NCI-H510A treated with DMSO at 0.1 percent for 48 hours (cell line): ENCODE measurements at regions not wholly inside any gene's neighbourhood (a gene's known extent, or its start where the extent isn't known, plus 50 kb on each side); places are given as distances from the start of the nearest gene placed in this dataset.

Experiments
- DNase-seq: peaks from one replicate; lab custom pipeline; 2025; lab: John Stamatoyannopoulos, UW

DNA sequence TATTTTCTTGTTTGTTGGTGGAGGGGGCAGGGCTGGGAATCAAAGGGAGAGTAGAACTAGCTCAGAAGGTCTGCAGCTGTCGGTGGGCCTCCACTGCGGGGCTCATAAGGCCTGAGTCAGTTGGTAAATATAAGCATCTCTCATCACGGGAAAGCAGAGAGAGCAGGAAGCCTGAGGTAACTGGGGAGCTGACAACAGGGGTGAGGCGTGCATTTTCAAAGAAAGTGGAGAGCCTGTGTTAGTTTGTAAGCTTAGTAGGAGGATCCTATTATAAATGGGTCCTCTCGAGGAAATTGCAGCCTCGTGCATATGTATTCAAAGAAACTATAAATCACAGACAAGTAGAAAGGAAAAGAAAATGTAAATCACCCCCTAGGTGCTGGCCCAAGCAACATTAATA, 221.0 kb upstream of the CDH13 start:
- DNase-seq, result no peak

DNA sequence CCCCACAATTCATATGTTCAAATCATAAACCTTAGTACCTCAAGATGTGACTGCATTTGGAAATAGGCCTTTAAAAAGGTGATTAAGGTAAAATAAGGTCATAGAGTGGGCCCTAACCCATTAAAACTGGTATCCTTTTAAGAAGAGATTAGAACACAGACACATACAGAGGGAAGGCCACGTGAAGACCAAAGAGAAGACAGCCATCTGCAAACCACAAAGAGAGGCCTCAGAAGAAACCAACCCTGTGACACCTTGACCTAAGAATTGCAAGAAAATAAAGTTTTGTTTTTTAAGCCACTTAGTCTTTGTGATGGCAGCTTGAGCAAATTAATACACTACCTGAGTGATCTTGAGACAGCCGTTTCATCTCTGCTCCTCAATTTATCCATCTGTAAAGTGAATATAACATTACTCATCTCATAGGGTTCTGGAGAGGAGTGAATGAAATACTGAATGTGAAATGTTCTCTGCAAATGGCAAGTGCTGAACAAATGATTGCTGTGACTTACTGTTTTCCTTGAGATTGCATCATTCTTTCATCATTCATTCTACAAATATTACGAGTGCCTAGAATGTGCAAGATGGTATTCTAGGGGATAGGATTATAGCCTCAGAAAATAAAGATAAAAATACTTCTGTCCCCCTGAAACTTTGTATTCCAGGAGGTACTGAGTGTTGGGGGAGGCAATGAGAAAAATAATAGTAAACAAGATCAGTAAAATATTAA, 222.0 kb upstream of the CDH13 start:
- DNase-seq, result no peak

DNA sequence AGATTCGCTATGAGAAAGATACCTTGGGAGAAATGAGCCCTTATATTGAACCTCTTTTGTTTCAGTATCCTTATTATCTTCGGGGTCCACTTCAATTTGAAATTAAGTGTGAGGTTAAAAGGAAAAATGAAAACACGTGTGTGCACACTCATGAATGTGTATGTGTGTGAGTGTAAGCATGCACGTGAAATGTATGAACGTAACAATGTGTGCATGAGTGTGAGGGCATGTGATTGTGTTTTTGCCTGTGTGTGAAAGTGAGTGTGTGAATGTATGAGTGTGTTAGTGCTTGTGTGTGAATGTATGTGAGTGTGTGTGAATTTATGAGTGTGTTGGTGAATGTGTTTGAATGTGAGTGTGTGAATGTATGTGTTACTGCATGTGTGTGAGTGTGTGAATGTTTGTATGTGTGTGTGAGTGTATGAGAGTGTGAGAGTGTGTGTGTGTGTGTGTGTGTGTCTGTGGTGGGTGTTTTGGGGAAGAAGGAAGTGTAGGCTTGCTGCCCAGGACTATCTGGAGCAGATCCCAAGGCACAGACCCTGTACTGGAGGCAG, 224.0 kb upstream of the CDH13 start:
- DNase-seq, result no peak

DNA sequence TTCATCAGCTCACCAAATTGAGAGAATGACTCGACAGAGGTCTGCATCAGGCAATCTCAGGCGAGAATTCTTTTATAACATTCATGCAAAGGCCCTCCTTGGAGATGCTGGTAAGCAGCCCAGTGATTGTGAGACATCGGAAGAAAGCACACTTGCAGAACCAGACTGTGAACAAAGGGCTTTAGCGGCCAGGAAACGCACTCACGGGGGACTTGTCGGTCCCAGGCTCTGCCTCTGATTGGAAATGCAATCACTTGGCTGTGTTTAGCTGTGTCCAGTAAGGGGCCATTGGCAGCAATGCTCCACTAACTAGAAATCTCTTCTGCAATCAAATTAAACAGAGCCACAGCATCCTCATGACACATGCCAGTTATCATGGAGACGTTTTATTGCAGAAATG, 226.7 kb upstream of the CDH13 start:
- no peak for DNase-seq

DNA sequence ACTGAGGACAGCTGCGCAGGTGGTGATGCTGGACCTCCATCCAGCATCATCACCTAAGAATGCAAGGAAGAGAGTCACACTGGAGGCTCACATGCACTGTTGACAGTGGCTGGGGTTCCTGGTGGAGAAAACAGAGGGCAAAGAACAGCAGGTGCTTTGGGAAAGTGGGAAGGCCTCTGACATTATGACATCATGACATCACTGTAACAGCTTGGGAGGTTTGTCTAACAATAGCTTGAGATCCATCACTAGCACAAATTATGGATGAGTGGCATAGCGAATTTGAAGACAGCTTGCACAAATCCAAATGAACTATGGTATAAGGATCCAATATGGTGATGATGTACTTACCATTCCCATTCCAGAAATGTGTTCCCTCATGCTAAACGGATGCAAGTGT, 226.5 kb upstream of the MPHOSPH6 start:
- DNase-seq, result peak; percentile 30

DNA sequence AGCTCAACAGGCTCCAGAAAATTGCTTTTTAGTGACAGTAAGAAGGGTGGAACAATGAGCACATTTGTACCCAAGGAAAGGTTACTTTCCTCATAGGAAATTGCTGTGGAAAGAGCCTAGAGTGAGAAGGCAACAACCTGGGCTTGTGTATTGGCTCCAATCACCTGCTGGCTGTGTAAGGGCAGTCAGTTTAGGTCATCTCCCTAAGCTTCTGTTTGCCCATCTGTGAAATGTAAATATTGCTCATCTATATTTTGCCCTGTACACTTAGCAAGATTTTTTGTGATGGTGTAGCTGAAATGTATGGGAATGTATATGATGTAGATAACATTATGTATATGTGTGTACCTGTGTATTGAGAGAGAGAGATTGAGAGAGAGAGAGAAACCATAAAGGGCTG, 225.2 kb upstream of the MPHOSPH6 start:
- DNase-seq, result peak; percentile 5

DNA sequence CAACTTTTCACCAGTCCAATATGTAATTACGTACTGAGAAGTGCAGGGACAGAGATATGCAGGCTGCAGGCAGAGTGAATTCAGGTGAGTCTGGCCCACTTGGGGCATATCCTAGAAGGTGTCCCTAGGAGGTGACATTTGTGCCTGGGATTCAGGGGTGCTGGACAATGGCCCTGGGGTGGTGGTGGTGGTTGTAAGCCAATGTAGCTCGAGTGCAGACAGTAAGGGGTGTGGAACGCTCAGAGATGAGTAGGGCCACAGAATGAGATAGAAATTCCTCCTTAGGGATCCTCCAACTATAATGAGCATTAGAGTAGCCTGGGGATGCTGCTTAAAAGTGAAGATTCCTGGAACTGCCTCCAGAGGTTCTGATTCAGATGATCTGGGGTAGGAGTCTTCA, 221.7 kb upstream of the MPHOSPH6 start:
- no peak for DNase-seq

DNA sequence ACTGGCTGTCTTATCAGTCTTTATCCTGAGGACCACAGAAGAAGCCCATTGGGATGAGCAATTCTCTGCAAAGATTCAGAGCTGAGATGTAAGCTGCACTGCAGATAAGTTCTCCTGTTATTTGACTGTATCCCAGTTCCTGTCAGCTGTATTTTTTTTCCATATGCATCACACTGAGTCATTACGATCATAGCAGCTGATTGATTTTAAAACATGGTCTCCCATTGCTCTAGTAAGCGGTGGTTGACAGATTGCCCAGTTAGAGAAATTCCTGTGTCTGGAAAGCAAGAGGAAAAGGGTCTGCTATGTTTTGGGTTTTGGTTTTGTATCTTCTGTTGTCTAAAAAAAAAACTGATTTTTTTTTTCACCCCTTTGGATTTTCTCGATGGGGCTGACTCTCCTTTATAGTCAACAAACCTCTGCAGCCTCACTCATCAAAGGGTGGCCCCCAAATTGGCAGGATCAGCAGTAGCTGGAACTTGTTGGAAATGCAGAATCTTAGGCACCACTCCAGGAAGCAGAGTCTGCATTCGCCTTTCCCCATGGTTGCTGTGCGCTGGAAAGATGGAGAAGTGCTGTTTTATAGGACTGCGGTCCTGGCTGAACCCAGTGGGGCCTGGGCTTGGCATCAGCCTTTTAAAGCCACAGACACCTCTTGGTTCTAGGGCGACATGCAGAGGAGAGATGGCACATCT, 220.1 kb upstream of the MPHOSPH6 start:
- no peak for DNase-seq

DNA sequence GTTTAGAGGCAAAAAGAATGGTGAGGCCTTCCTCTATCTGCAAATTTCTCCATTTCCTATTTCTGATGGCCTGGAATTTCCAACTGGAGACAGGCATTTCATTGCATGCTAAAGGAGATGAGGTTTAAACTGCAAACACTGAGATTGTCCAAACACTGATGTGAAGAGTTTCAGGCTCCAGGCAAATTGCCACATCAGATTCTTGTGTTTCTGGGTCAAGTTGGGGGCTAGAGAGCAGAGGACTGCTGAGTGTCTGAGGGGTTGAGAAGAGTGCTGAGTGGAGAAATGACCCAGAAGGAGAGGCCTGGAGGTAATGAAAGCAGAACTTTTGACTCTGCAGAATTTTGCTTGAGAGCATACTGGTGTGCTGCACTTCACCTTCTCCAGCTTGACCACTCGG, 216.7 kb upstream of the MPHOSPH6 start:
- no peak for DNase-seq

DNA sequence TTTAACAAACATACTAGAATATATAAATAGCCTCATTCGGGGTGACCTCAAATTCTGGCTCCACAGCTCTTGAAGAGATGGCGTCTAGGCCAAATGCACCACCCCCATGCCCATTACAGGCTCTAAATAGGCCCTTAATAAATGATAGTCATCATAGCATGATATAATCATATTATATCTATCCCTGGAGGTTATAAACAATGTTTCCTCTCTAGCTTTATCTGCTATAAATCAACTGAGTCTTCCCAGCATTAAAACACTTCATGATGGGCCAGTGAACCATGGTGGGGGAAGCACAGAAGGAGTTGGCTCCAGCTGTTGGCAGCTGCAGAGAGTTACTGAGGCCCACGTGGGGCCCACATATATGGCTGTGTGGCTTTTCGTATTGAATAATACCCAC, 214.9 kb upstream of the MPHOSPH6 start:
- DNase-seq, result no peak

DNA sequence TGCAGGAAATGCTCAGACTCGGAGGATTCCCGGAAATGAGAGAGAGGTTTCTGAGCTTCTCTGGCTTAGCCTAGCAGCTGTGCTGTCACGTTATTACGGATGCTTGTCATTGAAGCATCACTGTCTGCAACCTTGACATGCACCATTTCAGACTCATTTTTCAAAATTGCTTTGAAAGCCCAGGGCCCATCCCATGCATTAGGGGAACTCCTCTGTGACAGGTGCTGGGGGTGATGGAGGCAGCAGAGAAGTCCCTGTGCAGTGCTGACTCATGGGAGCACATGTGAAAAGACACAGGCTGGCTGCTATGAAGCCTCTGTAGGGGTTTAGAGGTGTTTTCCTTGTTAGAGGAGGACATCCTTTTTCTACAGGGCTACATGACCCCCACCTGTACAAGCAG, 214.0 kb upstream of the MPHOSPH6 start:
- DNase-seq, result no peak

DNA sequence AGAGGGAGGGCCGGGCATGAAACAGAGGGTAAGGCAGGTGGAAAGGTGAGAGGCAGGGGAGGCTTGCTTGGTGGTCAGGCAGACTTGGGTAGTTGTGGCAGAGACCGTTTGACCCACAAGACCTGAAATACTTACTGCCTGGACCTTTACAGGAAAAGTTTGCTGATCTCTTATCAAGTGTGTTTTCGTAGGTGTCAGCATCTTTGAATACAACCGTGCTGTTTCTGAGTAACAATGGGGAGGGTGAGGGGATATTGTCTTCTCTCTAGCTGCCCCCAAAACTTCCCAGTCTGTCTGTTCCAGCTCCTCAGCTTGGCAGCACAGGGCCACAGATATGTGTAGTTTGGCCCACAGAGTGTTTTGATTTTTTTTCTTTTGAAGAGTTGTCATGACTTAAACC, 212.5 kb upstream of the MPHOSPH6 start:
- DNase-seq, result no peak

DNA sequence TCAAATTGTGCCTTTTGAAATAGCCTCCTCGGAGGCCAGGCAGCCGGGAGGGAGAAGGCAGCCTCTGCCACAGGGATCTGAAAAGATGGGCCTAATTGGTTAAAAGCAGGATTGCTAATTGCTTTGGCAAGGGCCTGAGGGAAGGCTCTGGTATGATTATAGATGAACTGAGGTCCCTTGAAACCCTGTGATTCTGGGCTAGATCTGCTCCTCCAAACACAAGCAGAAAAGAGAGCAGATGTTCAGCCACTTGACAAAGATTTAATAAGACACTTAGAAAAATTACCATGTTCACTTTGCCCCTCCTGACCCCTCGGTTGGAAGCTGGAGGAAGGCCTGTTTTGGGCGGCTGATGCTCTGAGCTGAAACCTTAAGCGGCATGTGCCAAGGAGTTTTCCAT, 209.5 kb upstream of the MPHOSPH6 start:
- no peak for DNase-seq

DNA sequence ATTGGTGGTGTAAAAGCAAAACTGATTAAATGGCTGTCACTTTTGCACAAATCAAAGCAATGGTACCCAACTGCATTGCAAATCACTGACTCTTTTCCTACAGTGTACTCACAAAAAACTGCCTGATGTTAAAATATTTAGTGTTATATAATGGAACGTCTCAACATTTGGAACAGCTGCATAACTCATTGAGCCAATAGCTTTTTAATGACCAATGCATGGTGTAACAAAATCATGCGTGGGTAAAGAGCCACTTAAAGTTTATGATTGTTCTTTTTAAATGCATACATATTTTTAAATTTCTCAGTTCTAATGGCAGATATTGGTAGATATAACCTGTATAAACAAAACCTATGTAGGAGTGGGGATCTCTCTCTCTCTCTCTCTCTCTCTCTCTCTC, 204.0 kb upstream of the MPHOSPH6 start:
- no peak for DNase-seq

DNA sequence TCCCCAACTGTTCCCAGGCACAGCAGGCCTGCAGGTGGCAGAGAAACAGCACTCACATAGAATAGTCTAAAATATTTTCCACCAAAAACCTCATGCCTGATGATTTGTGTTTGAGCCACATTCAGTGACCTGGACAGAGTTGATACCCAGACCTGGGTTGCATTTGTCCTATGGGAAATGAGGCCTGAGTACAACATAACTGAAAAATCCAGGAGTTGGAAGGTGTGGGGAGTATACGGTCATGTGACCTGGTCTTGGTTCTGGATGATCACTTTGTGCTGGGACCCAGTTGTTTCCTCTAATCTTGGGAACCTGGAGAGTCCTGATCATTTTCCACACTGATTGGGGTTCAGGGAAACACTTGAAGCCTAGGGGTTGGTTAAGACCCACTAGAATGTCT, 200.3 kb upstream of the MPHOSPH6 start:
- DNase-seq, result no peak

DNA sequence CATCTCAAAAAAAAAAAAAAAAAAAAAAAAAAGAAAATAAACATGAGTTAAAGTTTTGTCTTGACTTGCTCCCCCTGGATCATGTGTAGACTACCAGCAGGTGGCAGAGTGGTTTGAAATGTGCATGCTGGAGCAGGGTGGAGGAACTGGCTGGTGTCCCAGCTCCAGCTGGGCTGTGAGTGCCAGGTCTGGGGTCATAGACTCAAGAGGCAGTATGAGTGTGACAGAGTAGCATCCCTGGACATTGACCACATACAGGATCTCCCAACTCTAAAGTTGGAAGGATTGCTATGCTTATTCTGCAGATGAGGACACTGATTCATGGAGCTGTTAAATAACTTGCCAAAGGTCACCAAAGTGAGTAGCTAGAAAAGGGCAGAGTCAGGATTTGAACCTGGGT, 198.0 kb upstream of the MPHOSPH6 start:
- DNase-seq, result peak; percentile 3

DNA sequence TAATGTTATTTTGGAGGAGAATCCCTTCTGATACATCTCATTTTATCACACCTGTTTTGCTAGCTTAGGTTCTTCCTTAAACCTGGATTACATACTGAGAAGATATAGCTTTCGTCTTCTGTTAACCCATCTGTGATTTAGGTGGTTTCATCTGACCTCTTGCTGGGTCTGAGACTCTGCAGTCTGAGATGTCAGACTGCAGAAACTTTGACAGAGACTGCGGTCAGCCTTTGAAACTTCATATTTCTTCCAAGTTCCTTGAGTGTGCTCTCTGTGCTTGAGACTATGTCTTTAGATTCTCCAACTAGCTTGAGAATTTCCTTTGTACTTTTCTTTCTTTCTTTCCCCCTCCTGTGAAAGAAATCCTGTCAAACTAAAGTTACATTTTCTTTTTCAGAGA, 196.4 kb upstream of the MPHOSPH6 start:
- DNase-seq, result no peak

DNA sequence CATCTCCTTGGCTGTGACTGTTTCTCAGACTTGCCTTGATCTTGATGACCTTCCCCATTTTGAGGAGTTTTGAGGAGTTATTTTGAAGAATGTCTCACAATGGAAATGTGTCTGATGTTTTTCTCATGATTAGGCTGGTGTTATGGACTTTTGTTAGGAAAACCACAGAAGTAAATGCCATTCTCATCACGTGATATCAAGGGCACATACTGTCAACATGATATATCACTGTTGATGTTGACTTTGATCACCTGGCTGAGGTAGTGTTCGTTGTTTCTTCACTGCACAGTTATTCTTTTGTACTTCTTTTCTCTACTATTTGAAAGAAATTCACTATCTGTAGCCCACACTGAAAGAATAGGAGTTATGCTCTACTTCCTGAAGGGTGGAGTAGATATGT, 194.7 kb upstream of the MPHOSPH6 start:
- peak; percentile 5 for DNase-seq

DNA sequence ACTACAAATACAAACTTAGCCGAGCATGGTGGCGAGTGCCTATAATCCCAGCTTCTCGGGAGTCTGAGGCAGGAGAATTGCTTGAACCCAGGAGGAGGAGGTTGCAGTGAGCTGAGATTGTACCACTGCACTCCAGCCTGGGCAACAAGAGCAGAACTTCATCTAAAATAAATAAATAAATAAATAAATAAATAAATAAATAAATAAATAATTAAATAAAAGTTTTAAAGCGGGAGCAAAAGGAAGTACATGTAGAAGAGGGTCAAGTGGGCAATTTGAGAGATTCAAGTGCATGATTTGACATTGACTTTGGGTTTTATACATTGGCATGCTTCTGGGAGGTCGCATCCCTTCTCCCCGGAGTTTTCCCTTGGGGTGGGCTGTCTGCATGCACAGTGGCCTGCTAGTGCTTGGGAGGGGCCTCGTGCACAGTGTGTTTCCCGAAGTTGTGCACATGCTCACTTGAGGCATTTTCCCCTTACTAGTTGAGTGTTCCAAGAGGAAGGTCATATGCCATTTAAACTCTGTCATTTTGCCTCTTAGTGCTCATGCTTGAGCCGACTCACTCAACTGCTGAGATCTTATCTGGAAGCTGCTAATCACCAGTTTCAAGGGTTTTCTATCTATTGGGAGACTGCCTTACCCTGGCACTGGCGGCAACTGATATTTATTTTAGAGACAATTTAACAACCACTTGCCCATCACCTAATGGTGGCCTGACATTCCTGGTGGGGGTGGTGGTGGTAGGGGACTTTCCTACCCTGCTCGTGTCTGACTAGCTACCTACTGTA, 193.2 kb upstream of the MPHOSPH6 start:
- peak; percentile 15 for DNase-seq

DNA sequence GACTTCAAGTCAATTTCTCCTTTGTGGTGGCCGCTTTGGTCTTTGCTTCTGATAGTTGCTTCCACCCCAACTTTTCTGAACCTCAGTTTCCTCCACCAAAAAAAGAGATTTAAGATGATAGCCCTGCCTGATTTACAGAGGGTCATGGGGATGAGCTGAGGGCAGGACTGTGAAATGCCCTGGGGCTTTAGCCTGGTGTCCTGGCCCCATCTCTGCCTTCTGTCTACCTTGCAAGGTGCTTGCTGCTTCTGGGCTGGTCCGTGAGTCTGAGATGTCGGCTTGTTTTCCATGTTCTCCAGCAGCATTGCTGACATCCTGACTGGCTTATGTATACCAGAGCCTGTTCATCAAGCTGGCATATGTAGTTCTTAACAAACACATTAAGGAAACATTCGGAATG, 191.9 kb upstream of the MPHOSPH6 start:
- no peak for DNase-seq

DNA sequence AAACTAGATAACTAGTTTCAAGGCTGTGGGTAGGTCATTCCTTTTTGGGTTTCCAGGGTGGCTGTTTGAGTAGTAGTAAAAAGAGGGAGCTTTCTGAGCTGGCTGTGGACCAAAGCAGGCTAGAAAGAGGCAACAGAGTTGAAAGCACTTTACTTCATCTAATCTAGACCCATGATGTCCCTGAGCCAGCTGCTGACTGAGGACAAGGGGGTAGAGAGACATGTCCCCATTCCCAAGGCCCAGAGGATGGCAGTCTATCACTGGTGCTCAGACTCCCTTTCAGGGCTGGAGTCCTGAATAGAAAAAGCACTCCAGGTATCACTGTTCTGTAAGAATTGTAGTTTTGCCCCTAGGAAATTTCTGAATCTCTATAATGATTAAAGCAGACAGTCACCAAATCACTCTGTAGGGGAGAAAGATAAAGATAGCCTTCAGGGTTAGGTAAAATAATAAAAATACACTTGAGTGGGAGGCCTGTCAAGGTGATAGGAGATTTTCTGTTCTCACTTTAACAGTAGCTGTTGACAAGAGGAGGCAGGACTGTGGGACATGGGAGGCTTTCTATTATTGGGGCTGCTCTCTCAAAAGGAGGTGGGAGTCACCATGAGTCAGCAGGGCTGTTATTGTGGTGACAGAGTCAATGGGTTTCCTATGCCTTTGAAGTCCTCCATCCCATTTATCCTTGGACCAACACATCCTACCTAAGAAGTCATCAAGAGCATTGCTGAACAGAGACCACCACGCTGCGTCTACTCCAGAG, 190.2 kb upstream of the MPHOSPH6 start:
- no peak for DNase-seq

DNA sequence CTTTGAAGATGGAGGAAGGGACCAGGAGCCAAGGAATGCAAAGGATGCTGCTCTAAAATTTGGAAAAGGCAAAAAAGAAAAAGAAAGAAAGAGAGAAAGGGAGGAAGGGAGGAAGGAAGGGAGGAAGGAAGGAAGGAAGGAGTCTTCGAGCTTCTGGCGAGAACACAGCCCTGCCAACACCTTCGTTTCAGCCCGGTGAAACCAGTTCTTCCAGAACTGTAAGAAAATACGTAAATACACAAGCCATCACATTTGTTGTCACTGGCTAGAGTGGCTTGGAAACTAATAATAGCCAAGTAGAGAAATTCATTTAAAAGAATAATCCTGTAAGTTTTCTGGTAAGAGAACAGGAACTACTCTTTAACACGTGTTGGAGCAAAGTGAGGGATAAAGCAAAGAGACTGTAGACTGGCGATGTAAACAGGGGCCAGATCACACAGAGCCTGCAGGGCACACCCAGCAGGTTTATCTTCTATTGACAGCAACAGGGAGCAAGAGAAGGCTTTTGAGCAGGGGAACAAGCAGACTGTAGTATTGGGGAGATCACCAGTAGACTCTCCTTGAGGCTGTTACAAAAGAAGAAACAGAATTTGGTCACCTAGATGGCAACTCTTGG, 188.7 kb upstream of the MPHOSPH6 start:
- peak; percentile 28 for DNase-seq
